H1 (cell line): ENCODE measurements at regions not wholly inside any gene's neighbourhood (a gene's known extent, or its start where the extent isn't known, plus 50 kb on each side); places are given as distances from the start of the nearest gene placed in this dataset.

Source experiments
- CHD2 ChIP-seq: IDR thresholded peaks from 2 replicates; pipeline ENCODE4 v1.6.1; 2012; ENCODE audit warnings: low read length, improper control_type of control experiment
- CTCF ChIP-seq, 3 experiments: IDR thresholded peaks; 1 replicate in 2 of 3; 2 replicates in 1 of 3; pipeline versions ENCODE4 v1.5.1 to v1.6.1; 2011; ENCODE audit warnings: low read length in 3 of 3, mild to moderate bottlenecking in 3 of 3, inconsistent platforms in 2 of 3, low read depth in 1 of 3, moderate library complexity in 1 of 3; ENCODE audit not compliant: insufficient read depth in 1 of 3; ENCODE audit errors: control extremely low read depth in 1 of 3
- ZNF274 ChIP-seq: IDR thresholded peaks from 2 replicates; pipeline ENCODE4 v1.7.0; 2012; ENCODE audit warnings: low read length, borderline replicate concordance; ENCODE audit errors: extremely low read depth

GRCh38 chr18:53887447-53887846, 337.0 kb downstream of the MBD2 start (continued):
- no peak for TF ChIP-seq CTCF (IDR thresholded peaks at IDR 0.05; ENCODE audit: control extremely low read depth in 1 of 3, insufficient read depth in 1 of 3, low read depth in 1 of 3, low read length in 3 of 3)
- no peak for TF ChIP-seq CHD2
- TF ChIP-seq ZNF274 = no peak
